GM12864 (cell line): ENCODE measurements at regions not wholly inside any gene's neighbourhood (a gene's known extent, or its start where the extent isn't known, plus 50 kb on each side); places are given as distances from the start of the nearest gene placed in this dataset.
A peak's percentile ranks its signal among the peaks of the same experiment; 100 is the strongest.

Experiments used
- DNase-seq: peaks from one replicate; pipeline ENCODE4 v3.0.0-alpha.2; 2011; ENCODE audit warnings: low read depth
- H3K4me3 ChIP-seq: 2 replicates; pipeline ENCODE4 v1.5.1; 2011; ENCODE audit warnings: mild to moderate bottlenecking, low read depth, low read length, control low read depth
- TF ChIP-seq, protein P1 (sequence below): IDR thresholded peaks from 2 replicates; pipeline ENCODE4 v1.5.1; 2011; ENCODE audit warnings: low read depth, mild to moderate bottlenecking, moderate library complexity, low read length, control low read depth, inconsistent platforms; ENCODE audit errors: missing control alignments

DNA sequence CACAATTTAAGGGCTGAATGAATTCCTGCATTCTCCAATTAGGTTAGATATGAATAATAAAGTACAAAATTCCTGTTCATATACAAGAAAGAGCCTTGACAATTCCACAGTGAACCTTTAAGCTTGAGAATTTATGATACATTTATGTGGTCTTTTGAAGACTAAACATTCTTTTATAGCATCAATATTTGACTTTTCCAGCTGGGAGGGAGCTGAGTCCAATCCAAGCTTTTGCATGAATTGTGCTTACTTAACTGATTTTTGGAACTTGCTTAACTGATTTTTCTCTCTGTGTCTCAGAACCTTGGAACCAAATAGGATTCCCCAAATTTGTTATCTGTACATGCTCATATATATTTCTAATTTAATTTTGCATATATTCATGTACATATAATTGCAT lies 388.0 kb downstream of the TRIB2 start:
- TF ChIP-seq, protein P1, sequence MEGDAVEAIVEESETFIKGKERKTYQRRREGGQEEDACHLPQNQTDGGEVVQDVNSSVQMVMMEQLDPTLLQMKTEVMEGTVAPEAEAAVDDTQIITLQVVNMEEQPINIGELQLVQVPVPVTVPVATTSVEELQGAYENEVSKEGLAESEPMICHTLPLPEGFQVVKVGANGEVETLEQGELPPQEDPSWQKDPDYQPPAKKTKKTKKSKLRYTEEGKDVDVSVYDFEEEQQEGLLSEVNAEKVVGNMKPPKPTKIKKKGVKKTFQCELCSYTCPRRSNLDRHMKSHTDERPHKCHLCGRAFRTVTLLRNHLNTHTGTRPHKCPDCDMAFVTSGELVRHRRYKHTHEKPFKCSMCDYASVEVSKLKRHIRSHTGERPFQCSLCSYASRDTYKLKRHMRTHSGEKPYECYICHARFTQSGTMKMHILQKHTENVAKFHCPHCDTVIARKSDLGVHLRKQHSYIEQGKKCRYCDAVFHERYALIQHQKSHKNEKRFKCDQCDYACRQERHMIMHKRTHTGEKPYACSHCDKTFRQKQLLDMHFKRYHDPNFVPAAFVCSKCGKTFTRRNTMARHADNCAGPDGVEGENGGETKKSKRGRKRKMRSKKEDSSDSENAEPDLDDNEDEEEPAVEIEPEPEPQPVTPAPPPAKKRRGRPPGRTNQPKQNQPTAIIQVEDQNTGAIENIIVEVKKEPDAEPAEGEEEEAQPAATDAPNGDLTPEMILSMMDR = no peak
- H3K4me3 ChIP-seq = no peak overlapping the region
- DNase-seq = no peak

DNA sequence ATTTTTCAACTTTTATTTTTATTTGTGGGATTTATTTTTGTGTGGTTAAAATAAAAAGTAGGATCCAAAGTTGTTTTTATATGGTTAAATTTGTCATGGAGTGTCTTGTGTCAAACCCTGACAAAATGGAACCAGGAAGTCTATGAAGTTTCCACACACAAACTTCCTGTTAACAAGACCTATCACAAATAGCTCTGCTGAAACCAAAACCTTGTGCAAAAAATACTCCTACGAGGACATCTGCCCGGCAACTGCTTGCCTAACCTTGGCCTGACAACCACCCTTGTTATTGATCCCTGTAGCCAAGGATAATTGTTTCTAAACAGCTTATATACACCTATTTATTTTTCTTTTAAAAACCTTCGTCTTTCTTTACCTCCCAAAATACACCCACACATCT lies 389.6 kb downstream of the TRIB2 start:
- peak; percentile 1 for DNase-seq
- TF ChIP-seq, protein P1 = no peak
- no peak overlapping the region for H3K4me3 ChIP-seq

DNA sequence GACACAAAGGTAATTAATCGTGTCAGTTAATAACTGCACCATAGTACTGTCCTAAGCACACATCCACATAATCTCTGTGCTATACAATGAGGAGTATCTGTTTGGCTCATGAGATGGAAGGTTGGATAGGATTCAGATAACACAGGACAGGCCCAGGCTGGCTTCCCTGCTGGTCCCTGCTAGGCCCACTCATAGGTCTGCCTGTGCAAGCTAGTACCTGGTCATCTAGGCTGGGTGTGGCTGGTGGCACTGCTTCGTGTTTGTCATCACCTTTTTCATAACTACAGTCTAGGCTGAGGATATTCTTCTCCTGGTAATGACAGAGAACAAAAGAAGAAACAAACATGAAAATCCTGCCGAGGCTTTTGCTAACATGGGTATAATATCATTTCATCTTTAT lies 392.8 kb downstream of the TRIB2 start:
- DNase-seq = no peak
- TF ChIP-seq, protein P1 = no peak
- H3K4me3 ChIP-seq = no peak overlapping the region

DNA sequence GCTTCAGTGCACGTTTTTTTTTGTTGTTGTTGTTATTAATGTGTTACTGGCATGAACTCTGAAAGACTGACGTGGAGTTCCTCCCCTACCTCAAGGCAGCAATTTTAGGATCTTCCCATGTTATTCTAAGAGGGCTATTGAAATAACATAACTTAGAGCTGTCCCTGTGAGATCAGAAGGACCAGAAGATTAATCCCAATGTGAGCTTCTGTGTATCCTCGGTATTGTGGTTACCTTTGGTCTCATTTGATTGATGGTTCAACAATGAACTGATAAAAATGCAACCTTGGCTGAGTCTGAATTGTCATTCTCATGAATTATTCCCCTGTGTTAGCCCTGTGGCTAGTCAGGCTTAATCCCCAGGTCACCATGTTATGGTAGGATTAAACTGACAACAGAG lies 394.1 kb downstream of the TRIB2 start:
- TF ChIP-seq, protein P1 = no peak
- DNase-seq = no peak
- no peak overlapping the region for H3K4me3 ChIP-seq

DNA sequence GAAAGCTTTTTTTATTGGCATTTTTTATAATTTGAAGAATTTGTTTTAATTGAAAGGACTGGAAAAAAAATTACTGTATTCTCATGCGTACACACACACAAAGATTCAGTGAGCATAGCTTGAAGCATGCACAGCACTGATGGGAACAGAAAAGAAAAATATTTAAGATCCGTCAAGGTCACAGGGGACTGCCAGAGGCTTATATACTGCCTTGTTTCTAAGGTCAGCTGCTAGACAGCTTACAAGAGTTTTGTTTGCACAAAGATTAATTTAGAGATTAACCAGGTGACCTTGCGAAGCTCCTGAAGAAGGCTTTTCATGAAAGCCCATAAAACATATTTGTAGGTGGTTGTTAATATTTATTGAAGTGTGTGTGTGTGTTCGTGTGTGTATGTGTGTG lies 396.3 kb downstream of the TRIB2 start:
- H3K4me3 ChIP-seq = no peak overlapping the region
- TF ChIP-seq, protein P1 = no peak

DNA sequence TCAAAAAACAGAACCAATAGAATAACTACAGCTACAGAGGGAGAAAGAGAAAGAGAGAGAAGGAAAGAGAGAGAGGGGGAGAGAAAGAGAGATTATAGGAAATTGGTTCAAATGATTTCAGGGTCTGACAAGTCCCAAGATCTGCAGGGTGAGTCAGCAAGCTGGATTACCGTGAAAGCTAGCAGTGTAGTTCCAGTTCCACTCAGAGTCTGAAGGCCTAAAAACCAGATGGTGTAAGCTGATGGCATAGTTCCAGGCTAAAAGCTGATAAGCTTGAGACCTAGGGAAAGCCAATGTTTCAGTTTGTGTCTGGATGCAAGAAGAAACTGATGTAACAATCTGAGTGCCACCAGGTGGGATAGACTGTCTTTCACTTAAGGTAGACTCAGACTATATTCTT lies 397.7 kb downstream of the TRIB2 start:
- H3K4me3 ChIP-seq = no peak overlapping the region
- TF ChIP-seq, protein P1 = no peak
- no peak for DNase-seq

More for the DNA sequence above, 396.3 kb downstream of the TRIB2 start:
- DNase-seq = no peak

DNA sequence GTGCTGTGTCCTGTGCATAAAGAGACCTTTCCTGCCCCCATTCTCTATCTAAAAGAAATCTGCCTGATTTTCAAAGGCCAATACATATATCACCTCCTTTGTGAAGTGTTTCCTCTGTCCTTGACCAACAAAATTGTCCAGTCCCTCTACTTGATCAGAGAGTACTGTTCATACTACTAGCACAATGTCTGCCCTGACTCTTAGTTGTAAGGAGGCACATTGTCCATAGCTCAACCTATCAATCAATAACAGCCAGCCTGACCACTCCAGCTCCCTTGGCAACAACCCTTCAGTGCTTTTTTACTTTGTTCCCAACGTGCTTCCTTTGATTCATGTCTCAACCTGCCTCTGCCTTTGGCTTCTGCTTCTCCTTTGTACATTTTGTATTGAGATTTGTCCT lies 398.9 kb downstream of the TRIB2 start:
- no peak overlapping the region for H3K4me3 ChIP-seq
- no peak for DNase-seq
- TF ChIP-seq, protein P1 = no peak
